GM23338 (cell line): ENCODE measurements at regions not wholly inside any gene's neighbourhood (a gene's known extent, or its start where the extent isn't known, plus 50 kb on each side); places are given as distances from the start of the nearest gene placed in this dataset.

ENCODE experiments used
- ATAC-seq: fragments of 200-7000 bp; cut with Tn5 transposase; 3 replicates; pipeline ENCODE4 v1.9.1; 2020
- DNase-seq: peaks from one replicate; pipeline ENCODE4 v3.0.0-alpha.2; 2015; ENCODE audit warnings: low spot score
- H2AFZ ChIP-seq: fragments of 200-600 bp; sonication (generic); 2 replicates; pipeline ENCODE4 v1.8.0; 2016; ENCODE audit warnings: antibody characterized with exemption, mild to moderate bottlenecking, moderate library complexity
- H3F3A ChIP-seq: fragments of 200-600 bp; sonication (generic); replicated peaks from 2 replicates; pipeline ENCODE4 v1.8.0; 2017; ENCODE audit warnings: antibody characterized with exemption, mixed run types, low read depth
- H3K27ac ChIP-seq: fragments of 200-600 bp; sonication (generic); 2 replicates; pipeline ENCODE4 v1.6.1; 2016; ENCODE audit warnings: low read depth
- H3K27me3 ChIP-seq: fragments of 200-600 bp; sonication (generic); 2 replicates; pipeline ENCODE4 v1.8.0; 2016; ENCODE audit warnings: mild to moderate bottlenecking, mixed run types, moderate library complexity; ENCODE audit not compliant: insufficient read depth
- H3K36me3 ChIP-seq: fragments of 200-600 bp; sonication (generic); 2 replicates; pipeline ENCODE4 v1.8.0; 2016; ENCODE audit warnings: mild to moderate bottlenecking; ENCODE audit not compliant: insufficient read depth
- H3K4me1 ChIP-seq: fragments of 200-600 bp; sonication (generic); 2 replicates; pipeline ENCODE4 v1.8.0; 2016; ENCODE audit warnings: mild to moderate bottlenecking, moderate library complexity; ENCODE audit not compliant: insufficient read depth
- H3K4me2 ChIP-seq: fragments of 200-600 bp; sonication (generic); 2 replicates; pipeline ENCODE4 v1.7.1; 2017; ENCODE audit warnings: mixed run types
- H3K4me3 ChIP-seq: fragments of 200-600 bp; sonication (generic); 2 replicates; pipeline ENCODE4 v1.6.1; 2016; ENCODE audit warnings: mixed run types
- H3K79me2 ChIP-seq: fragments of 200-600 bp; sonication (generic); replicated peaks from 2 replicates; pipeline ENCODE4 v1.8.0; 2017; ENCODE audit warnings: mild to moderate bottlenecking; ENCODE audit not compliant: insufficient read depth
- H3K9me2 ChIP-seq: fragments of 200-600 bp; sonication (generic); 2 replicates; pipeline ENCODE4 v1.8.0; 2017; ENCODE audit not compliant: insufficient read depth
- H4K20me1 ChIP-seq: fragments of 200-600 bp; sonication (generic); replicated peaks from 2 replicates; pipeline ENCODE4 v1.8.0; 2017; ENCODE audit warnings: mild to moderate bottlenecking; ENCODE audit not compliant: insufficient read depth
- H3K27ac Mint-ChIP-seq: 2 replicates; pipeline ENCODE4 v1.8.0; 2020; ENCODE audit warnings: inconsistent platforms, mild to moderate bottlenecking, moderate library complexity, mixed read lengths
- H3K27me3 Mint-ChIP-seq: 3 replicates; pipeline ENCODE4 v1.8.0; 2022; ENCODE audit warnings: low read depth, mild to moderate bottlenecking, moderate library complexity, mixed read lengths, inconsistent platforms; ENCODE audit not compliant: insufficient read depth, poor library complexity
- H3K36me3 Mint-ChIP-seq: 3 replicates; pipeline ENCODE4 v1.8.0; 2021; ENCODE audit warnings: low read depth, mild to moderate bottlenecking, inconsistent platforms, moderate library complexity, mixed read lengths
- H3K4me1 Mint-ChIP-seq: 3 replicates; pipeline ENCODE4 v1.8.0; 2020; ENCODE audit warnings: mild to moderate bottlenecking, inconsistent platforms, mixed read lengths
- H3K4me3 Mint-ChIP-seq: 3 replicates; pipeline ENCODE4 v1.8.0; 2021; ENCODE audit warnings: moderate library complexity, mild to moderate bottlenecking, inconsistent platforms, mixed read lengths
- H3K9me3 Mint-ChIP-seq: 3 replicates; pipeline ENCODE4 v1.8.0; 2020; ENCODE audit warnings: moderate library complexity, mild to moderate bottlenecking, inconsistent platforms, mixed read lengths
- CTCF ChIP-seq, 2 experiments: fragments of 200-600 bp in 1 of 2; sonication (generic) in 1 of 2; conservative IDR thresholded peaks; 2 replicates each; pipeline versions ENCODE4 v1.5.1 to v1.6.1; 2016 to 2017; ENCODE audit warnings: antibody characterized with exemption in 2 of 2, low read depth in 2 of 2, mild to moderate bottlenecking in 2 of 2, moderate library complexity in 1 of 2
- EZH2phosphoT487 ChIP-seq: fragments of 200-600 bp; sonication (generic); IDR thresholded peaks from one replicate; pipeline ENCODE4 v1.8.1; 2018; ENCODE audit warnings: antibody characterized with exemption; ENCODE audit not compliant: unreplicated experiment
- JUNB ChIP-seq: IDR thresholded peaks from one replicate; pipeline ENCODE4 v1.6.1; 2016; ENCODE audit warnings: antibody characterized with exemption; ENCODE audit not compliant: unreplicated experiment
- STAT1 ChIP-seq: IDR thresholded peaks from one replicate; pipeline ENCODE4 v1.6.1; 2016; ENCODE audit warnings: antibody characterized with exemption; ENCODE audit not compliant: unreplicated experiment
- ZNF114 ChIP-seq: fragments of 250-450 bp; sonication (Bioruptor Pico); IDR thresholded peaks from 2 replicates; pipeline ENCODE4 v1.5.0; 2020; ENCODE audit warnings: mild to moderate bottlenecking, moderate library complexity
- ZNF462 ChIP-seq: fragments of 250-450 bp; sonication (Bioruptor Pico); IDR thresholded peaks from 2 replicates; pipeline ENCODE4 v1.5.0; 2020; ENCODE audit warnings: mild to moderate bottlenecking, moderate library complexity
- TF ChIP-seq, protein P1 (sequence below): IDR thresholded peaks from 2 replicates; pipeline ENCODE4 v1.6.1; 2016; ENCODE audit warnings: antibody characterized with exemption

DNA sequence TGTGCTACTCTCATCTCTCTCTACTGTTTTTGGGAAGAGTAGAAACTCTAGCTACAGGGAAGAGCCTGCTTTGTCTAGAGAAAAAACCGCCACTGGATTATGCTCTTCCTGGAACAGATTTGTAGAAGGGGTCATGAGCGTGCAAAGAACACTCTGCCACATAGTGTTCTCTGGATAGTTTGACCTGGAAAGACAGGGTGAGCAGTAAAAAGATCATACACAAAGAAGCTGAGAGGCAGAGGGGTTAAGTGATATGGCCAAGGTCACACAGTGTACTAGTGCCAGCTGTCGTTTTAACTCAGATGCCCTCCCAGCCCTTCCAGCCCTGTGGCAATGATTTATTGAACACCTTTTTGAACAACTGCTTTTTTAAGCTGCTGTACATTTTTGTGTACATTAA lies 182.2 kb downstream of the NNT start (continued):
- TF ChIP-seq ZNF462 (CRISPR knock-in tag) (no peak), CTCF (conservative IDR thresholded peaks at IDR 0.05; ENCODE audit: low read depth in 2 of 2) (no peak), STAT1 (no peak)
- TF ChIP-seq, protein P1, sequence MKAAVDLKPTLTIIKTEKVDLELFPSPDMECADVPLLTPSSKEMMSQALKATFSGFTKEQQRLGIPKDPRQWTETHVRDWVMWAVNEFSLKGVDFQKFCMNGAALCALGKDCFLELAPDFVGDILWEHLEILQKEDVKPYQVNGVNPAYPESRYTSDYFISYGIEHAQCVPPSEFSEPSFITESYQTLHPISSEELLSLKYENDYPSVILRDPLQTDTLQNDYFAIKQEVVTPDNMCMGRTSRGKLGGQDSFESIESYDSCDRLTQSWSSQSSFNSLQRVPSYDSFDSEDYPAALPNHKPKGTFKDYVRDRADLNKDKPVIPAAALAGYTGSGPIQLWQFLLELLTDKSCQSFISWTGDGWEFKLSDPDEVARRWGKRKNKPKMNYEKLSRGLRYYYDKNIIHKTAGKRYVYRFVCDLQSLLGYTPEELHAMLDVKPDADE: no peak

DNA sequence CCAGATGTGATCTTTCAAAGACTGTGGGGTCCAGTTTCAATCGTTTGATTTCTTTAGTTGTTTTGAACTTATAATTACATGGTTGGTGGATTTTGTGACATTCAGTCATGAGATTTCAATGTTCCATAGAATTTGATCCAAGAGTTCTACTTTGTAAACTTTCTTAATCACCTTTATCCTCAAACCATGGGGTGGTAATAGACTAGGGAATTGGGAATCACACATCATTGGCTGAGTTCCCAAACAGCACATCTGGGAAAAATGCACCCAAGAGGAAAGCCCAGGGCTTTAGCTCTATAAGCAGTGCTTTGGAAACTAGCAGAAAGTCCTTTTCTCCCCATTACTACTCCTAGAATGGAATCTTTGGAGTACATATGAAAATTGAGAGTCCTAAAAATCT lies 177.6 kb downstream of the NNT start:
- no peak for DNase-seq
- Histone ChIP-seq H3K36me3 (no peaks in the 10 kb centered on the region), H3K79me2 (no peaks in the 10 kb centered on the region), H3K4me2 (no peak overlapping the region), H2AFZ (peak overlapping the region; percentile 84; the same call in 1 of the 2 replicates), H3K27ac (no peak overlapping the region), H3K4me3 (no peak overlapping the region), H3K27me3 (no peaks in the 10 kb centered on the region), H3K4me1 (no peaks in the 10 kb centered on the region), H3K9me2 (peaks cover 10% of the 10 kb centered on the region), H3F3A (no peaks in the 10 kb centered on the region), H4K20me1 (no peaks in the 10 kb centered on the region)
- Mint-ChIP-seq H3K9me3 (no peaks in the 10 kb centered on the region), H3K4me1 (no peaks in the 10 kb centered on the region), H3K4me3 (no peak overlapping the region), H3K27me3 (no peaks in the 10 kb centered on the region), H3K27ac (no peak overlapping the region), H3K36me3 (no peaks in the 10 kb centered on the region)
- ATAC-seq: no peak
- TF ChIP-seq ZNF462 (CRISPR knock-in tag) (no peak), ZNF114 (CRISPR knock-in tag) (no peak), JUNB (no peak), EZH2phosphoT487 (no peak)
